ENCODE measurements at regions not wholly inside any gene's neighbourhood (a gene's known extent, or its start where the extent isn't known, plus 50 kb on each side); places are given as distances from the start of the nearest gene placed in this dataset.

DNA sequence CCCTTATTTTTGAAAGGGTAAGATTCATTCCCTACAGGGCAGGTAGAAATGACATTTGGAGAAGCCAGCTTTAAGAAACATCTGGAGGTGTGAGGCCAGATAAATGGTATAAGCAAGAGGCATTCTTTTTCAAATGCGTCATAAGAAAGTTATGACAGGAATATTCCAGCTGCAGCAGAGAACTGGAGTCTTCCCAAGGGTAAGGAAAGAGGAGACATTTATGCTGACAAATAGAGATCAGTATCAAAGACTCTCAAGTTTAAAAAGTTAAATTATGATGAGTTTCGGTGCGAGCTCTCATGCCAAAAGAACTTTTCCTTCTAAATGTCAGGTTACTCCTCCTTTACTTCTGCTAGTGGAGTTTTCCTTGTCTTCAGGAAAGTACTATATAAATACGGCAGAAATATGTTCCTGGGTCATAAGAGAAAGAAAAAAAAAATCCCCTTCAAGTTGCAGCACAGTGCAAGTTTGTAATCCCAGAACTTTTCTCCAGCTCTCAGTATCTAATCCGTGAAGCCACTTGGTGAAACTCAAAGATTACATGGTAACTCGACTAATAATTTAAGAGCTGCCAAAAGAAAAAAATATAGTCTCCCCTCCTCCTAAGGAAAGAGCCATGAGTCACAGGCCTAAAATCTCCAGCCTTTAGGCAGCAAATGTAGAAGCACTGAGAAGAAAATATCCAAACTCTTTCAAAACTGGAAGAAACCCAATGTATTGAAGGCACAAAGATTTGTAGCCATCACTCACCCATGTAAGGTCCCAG is 428.1 kb downstream of the MEIS1 start:
- no peak overlapping the region for H3K27ac ChIP-seq
- TF ChIP-seq, protein P1, sequence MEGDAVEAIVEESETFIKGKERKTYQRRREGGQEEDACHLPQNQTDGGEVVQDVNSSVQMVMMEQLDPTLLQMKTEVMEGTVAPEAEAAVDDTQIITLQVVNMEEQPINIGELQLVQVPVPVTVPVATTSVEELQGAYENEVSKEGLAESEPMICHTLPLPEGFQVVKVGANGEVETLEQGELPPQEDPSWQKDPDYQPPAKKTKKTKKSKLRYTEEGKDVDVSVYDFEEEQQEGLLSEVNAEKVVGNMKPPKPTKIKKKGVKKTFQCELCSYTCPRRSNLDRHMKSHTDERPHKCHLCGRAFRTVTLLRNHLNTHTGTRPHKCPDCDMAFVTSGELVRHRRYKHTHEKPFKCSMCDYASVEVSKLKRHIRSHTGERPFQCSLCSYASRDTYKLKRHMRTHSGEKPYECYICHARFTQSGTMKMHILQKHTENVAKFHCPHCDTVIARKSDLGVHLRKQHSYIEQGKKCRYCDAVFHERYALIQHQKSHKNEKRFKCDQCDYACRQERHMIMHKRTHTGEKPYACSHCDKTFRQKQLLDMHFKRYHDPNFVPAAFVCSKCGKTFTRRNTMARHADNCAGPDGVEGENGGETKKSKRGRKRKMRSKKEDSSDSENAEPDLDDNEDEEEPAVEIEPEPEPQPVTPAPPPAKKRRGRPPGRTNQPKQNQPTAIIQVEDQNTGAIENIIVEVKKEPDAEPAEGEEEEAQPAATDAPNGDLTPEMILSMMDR (conservative IDR thresholded peaks at IDR 0.05) = no peak

DNA sequence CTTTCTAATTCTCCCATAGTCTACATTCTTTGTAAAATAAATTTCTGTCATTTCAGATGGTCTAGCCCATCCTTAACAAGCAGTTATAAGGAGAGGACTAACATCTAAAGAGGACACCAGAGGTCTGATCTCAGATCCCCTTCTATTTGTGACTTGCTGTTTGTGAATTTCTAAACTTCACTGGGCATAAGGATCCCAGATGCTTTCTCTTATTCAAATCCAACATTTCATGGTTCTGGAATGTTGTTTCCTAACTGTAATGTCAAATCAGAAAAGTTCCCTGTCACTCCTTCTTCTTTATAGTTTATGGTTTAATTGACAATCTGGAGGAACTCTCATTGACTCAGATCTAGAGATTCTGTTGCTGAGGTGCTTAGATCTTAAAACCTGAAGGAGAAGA is 430.2 kb downstream of the MEIS1 start:
- TF ChIP-seq, protein P1 (conservative IDR thresholded peaks at IDR 0.05) = no peak
- H3K27ac ChIP-seq = no peak overlapping the region

DNA sequence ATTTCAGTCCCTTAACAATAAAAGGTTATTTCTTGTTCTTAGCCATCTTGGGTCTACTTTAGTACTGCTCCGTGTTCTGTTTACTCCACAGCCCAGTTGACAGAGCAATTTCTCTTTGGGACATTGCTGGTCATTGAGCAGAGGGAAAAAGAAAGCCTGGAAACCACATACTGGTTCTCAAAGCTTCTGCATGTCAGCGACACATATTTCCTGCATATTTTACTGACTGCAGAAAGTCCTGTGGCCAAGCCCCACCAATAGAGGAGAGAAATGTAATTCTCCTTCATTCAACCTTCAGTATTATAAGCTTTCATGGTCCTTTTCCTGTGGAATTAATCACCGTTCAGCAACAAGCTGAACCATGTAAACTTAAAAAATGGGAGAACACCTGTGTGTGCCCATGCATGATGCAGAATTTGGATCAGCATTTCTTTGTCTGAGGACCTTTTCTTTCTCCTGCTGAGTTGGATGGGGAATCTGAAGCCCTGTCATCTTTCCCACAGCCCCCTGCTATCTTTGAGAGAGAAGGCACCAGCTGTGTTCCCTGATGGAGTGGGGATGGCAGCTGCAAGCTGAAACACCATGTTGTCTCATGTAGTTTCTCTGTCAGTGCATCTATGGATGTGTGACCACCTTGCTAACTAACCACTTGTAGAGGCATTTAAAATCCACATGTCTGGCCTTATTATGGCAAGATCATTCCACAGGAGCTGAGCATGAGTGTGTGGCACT is 431.6 kb downstream of the MEIS1 start:
- H3K27ac ChIP-seq = no peak overlapping the region
- TF ChIP-seq, protein P1 (conservative IDR thresholded peaks at IDR 0.05) = no peak

DNA sequence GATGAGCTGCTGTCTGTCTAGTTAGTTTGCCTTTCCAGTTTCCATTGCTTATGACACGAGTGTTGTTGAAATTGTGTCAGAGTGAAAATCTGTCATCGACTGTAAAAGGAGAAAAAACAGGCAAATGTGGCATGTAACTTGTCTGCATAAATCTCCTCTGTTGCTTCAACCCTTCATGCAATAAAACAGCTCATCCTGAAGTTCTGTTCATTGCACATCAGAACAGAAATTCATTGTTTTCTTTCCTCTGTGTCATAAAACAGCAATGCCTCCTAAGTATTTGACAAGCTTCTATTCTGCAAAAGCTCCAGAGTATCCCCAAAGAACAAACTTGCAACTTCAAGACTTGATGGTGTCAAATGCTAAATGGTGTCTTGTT is 432.1 kb downstream of the MEIS1 start:
- TF ChIP-seq, protein P1 (conservative IDR thresholded peaks at IDR 0.05) = no peak
- H3K27ac ChIP-seq = no peak overlapping the region

GRCh38 chr2:66869076-66869475 is 434.2 kb downstream of the MEIS1 start:
- TF ChIP-seq, protein P1 (conservative IDR thresholded peaks at IDR 0.05) = no peak
- H3K27ac ChIP-seq = no peak overlapping the region

- TF ChIP-seq, protein P1 (conservative IDR thresholded peaks at IDR 0.05) = no peak
- H3K27ac ChIP-seq = no peak overlapping the region
Measured at GRCh38 chr2:66872081-66872985, 437.4 kb downstream of the MEIS1 start.

Measured in VCaP (cell line).